Thyroid gland (tissue), 4 donors: ENCODE measurements at regions not wholly inside any gene's neighbourhood (a gene's known extent, or its start where the extent isn't known, plus 50 kb on each side); places are given as distances from the start of the nearest gene placed in this dataset.

Source experiments
- DNase-seq, 2 donors: peaks; one replicate each; pipeline ENCODE4 v3.0.0-alpha.2; 2019
- H3K27ac ChIP-seq, 3 donors: fragments of 200-600 bp; sonication (generic); 1 replicate in 2 of 3; 2 replicates in 1 of 3; pipeline ENCODE4 v1.5.1; 2016 to 2019; ENCODE audit warnings: mild to moderate bottlenecking in 1 of 3, moderate library complexity in 1 of 3
- H3K27me3 ChIP-seq: fragments of 200-600 bp; sonication (generic); one replicate; pipeline ENCODE4 v1.5.1; 2019
- H3K36me3 ChIP-seq, 2 donors: fragments of 200-600 bp; sonication (generic); one replicate each; pipeline ENCODE4 v1.5.1; 2016 to 2019
- H3K4me1 ChIP-seq, 2 donors: fragments of 200-600 bp; sonication (generic); one replicate each; pipeline ENCODE4 v1.5.1; 2017 to 2019
- H3K4me3 ChIP-seq, 3 donors: fragments of 200-600 bp; sonication (generic); replicated peaks in 1 of 3; 1 replicate in 2 of 3; 2 replicates in 1 of 3; pipeline ENCODE4 v1.5.1; 2016; ENCODE audit warnings: mild to moderate bottlenecking in 1 of 3
- H3K9me3 ChIP-seq: fragments of 200-600 bp; sonication (generic); one replicate; pipeline ENCODE4 v1.5.1; 2017
- POLR2A ChIP-seq, 2 donors: fragments of 450-650 bp; IDR thresholded peaks; one replicate each; pipeline ENCODE4 v1.6.1; 2017; ENCODE audit warnings: antibody characterized with exemption in 2 of 2, mild to moderate bottlenecking in 2 of 2, moderate library complexity in 1 of 2
- WGBS, 2 donors: methylation state at CpG; one replicate each; pipeline ENCODE4 v1.1.5; 2017; 5-methylcytosine and 5-hydroxymethylcytosine counted together
- intact Hi-C: fragments of 100-400 bp; cut with DNase I; formaldehyde crosslinking; loops from one replicate; pipeline ENCODE4 v1.15.1; 2023
- TF ChIP-seq, protein P1 (sequence below), 6 experiments: fragments of 200-600 bp in 3 of 6; fragments of 450-650 bp in 3 of 6; sonication (generic) in 3 of 6; IDR thresholded peaks; one replicate each; pipeline ENCODE4 v1.5.1; 2016 to 2019; ENCODE audit warnings: antibody characterized with exemption in 6 of 6, mild to moderate bottlenecking in 2 of 6, inconsistent platforms in 1 of 6, moderate library complexity in 1 of 6

- TF ChIP-seq POLR2A (IDR thresholded peaks at IDR 0.05) = no peak
- TF ChIP-seq, protein P1, sequence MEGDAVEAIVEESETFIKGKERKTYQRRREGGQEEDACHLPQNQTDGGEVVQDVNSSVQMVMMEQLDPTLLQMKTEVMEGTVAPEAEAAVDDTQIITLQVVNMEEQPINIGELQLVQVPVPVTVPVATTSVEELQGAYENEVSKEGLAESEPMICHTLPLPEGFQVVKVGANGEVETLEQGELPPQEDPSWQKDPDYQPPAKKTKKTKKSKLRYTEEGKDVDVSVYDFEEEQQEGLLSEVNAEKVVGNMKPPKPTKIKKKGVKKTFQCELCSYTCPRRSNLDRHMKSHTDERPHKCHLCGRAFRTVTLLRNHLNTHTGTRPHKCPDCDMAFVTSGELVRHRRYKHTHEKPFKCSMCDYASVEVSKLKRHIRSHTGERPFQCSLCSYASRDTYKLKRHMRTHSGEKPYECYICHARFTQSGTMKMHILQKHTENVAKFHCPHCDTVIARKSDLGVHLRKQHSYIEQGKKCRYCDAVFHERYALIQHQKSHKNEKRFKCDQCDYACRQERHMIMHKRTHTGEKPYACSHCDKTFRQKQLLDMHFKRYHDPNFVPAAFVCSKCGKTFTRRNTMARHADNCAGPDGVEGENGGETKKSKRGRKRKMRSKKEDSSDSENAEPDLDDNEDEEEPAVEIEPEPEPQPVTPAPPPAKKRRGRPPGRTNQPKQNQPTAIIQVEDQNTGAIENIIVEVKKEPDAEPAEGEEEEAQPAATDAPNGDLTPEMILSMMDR (IDR thresholded peaks at IDR 0.05) = no peak
- DNase-seq = no peak
- intact Hi-C loops = no loop called here
- Histone ChIP-seq H3K27me3 (no peaks in the 10 kb centered on the region), H3K36me3 (no peaks in the 10 kb centered on the region), H3K4me3 (no peak overlapping the region), H3K9me3 (no peaks in the 10 kb centered on the region), H3K27ac (no peak overlapping the region), H3K4me1 (no peaks in the 10 kb centered on the region)
- WGBS, 2 donors = 76 to 80% methylated on average over 7 to 9 of the region's 9 CpGs
Observed at GRCh38 chr2:238663586-238663985, 184.3 kb upstream of the TWIST2 start.

DNA sequence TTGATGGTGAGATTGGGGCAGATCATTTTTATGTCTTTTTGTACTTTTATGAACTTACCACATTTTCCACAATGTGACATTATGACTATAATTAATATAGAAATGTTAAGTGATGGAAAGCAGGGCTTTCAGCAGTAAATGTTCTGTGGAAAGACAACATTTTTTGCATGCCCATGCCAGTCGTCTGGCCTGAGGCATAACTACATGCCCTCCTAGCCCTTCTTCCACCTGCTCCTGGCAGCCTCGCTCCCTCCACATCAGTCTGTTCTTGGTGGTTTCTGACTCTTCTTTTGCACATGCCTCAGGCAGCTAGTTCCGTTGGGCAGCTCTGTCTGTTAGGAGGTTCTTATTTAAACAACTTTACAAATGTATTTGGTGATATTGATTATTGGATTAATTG is 182.0 kb upstream of the TWIST2 start:
- no peaks in the 10 kb centered on the region for H3K4me1 ChIP-seq
- no peaks in the 10 kb centered on the region for H3K9me3 ChIP-seq
- no peaks in the 10 kb centered on the region for H3K27me3 ChIP-seq
- TF ChIP-seq, protein P1 (IDR thresholded peaks at IDR 0.05) = no peak
- no peak for TF ChIP-seq POLR2A (IDR thresholded peaks at IDR 0.05)
- 67 to 73% methylated on average over 3 of the region's 3 CpGs for WGBS, 2 donors
- DNase-seq = no peak
- intact Hi-C loops = no loop called here
- H3K27ac ChIP-seq = no peak overlapping the region
- H3K4me3 ChIP-seq = no peak overlapping the region
- no peaks in the 10 kb centered on the region for H3K36me3 ChIP-seq

GRCh38 chr2:238666543-238666942 is 181.3 kb upstream of the TWIST2 start:
- no peak overlapping the region for H3K27ac ChIP-seq
- no peaks in the 10 kb centered on the region for H3K27me3 ChIP-seq
- TF ChIP-seq POLR2A (IDR thresholded peaks at IDR 0.05) = no peak
- TF ChIP-seq, protein P1 (IDR thresholded peaks at IDR 0.05) = no peak
- WGBS, 2 donors = 30 to 84% methylated on average over 1 of the region's 1 CpG
- intact Hi-C loops = no loop called here
- no peaks in the 10 kb centered on the region for H3K36me3 ChIP-seq
- no peaks in the 10 kb centered on the region for H3K4me1 ChIP-seq
- DNase-seq = no peak
- H3K9me3 ChIP-seq = no peaks in the 10 kb centered on the region
- H3K4me3 ChIP-seq = no peak overlapping the region

DNA sequence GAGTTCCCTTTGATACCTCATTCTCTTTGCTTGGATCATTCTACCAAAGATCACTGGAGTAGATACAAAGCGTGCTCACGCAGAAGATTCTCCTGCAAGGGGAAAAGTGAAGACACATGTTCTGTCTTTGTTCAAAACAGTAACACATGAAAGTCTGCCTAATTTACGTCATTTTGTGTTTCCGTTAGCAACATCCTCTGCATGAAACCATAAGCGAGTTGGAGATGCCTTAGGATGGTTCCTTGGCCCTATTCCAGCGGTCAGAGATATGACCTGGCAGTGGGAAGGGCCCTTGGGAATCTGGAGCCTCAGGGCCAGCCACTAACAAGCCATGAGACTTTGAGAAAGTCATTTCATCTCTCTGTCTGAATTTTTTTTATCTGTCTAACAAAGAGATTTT is 180.9 kb upstream of the TWIST2 start:
- no peak for DNase-seq
- no peaks in the 10 kb centered on the region for H3K9me3 ChIP-seq
- H3K36me3 ChIP-seq = no peaks in the 10 kb centered on the region
- H3K4me3 ChIP-seq = no peak overlapping the region
- no peaks in the 10 kb centered on the region for H3K4me1 ChIP-seq
- TF ChIP-seq POLR2A (IDR thresholded peaks at IDR 0.05) = no peak
- TF ChIP-seq, protein P1 (IDR thresholded peaks at IDR 0.05) = no peak
- WGBS, 2 donors = 64 to 75% methylated on average over 6 of the region's 6 CpGs
- intact Hi-C loops = no loop called here
- H3K27me3 ChIP-seq = no peaks in the 10 kb centered on the region
- H3K27ac ChIP-seq = no peak overlapping the region

GRCh38 chr2:238667639-238668038 is 180.2 kb upstream of the TWIST2 start:
- no peaks in the 10 kb centered on the region for H3K4me1 ChIP-seq
- H3K27ac ChIP-seq = no peak overlapping the region
- H3K9me3 ChIP-seq = no peaks in the 10 kb centered on the region
- no peak for DNase-seq
- no peaks in the 10 kb centered on the region for H3K36me3 ChIP-seq
- TF ChIP-seq POLR2A (IDR thresholded peaks at IDR 0.05) = no peak
- TF ChIP-seq, protein P1 (IDR thresholded peaks at IDR 0.05) = no peak
- intact Hi-C loops = no loop called here
- no peaks in the 10 kb centered on the region for H3K27me3 ChIP-seq
- H3K4me3 ChIP-seq = no peak overlapping the region
- 56 to 60% methylated on average over 2 of the region's 2 CpGs for WGBS, 2 donors
